CD4-positive, alpha-beta T cell treated with Interleukin-12 subunit alpha and Interleukin-12 subunit beta, for 1 hour (primary cell): ENCODE measurements at regions not wholly inside any gene's neighbourhood (a gene's known extent, or its start where the extent isn't known, plus 50 kb on each side); places are given as distances from the start of the nearest gene placed in this dataset.

ENCODE experiments used
- DNase-seq: peaks from one replicate; pipeline ENCODE4 v3.0.0-alpha.2; 2020

DNA sequence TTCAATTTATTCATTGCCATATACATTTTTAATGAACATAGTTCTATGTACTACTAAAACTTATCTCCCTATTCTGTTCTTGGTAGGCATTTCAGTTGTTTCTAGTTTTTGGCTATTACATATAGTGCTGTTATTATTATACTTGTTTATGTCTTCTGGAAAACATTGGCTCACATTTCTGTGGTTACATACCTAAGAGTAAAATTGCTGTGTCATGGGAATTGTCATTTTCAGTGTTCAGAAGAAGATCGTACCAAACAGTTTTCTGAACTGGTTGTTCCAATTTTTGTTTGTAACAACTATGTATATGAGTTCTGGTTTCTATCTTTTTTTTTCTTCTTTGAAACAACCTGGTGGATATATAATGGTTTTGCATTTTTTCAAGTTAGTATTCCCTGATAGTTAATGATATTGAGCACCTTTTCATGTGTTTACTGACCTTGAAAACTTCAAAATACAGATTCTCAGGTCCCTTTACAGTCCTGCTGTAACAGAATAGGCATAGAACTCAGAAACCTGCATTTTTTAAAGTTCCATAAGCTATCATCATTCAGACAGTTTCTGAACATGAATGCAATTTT, 230.7 kb downstream of the JRKL start:
- no peak for DNase-seq

DNA sequence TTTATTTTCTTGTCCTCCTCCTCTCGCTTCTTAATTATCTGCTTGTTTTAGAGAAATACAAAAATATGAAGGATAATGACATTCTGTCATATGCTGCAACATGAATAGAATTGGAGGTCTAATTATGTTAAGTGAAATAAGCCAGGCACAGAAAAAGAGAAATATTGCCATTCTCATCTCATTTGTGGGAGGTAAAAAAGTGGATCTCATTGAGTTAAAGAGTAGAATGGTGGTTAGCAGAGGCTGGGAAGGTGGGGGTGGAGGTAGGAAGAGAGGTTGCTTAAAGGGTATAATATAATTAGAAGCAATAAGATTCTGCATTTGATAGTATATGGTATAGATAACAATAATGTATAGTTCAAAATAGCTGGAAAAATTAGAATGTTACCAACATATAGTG, 231.3 kb downstream of the JRKL start:
- DNase-seq = no peak

DNA sequence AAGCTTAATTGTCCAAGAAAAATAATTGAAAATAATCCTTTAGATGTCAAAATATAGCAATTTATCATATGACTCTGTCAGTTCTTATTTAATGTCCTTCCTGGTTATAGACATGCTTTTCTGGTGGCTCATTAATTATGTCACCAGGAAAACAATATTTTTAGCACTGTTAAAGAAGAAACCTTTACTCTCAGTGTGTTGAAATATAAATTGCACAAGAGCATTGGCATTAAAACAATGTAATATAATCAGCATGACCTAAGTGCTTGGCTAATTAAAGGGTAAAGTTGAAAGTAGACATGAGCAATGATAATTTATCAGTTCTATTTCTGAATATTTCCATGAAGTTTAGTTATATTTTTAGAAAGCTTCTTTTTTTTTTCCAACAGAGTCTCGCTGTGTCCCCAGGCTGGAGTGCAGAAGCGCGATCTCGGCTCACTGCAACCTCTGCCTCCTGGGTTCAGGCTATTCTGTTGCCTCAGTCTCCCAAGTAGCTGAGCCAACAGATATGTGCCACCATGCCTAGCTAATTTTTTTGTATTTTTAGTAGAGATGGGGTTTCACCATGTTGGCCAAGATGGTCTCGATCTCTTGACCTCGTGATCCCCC, 232.3 kb downstream of the JRKL start:
- DNase-seq = no peak

DNA sequence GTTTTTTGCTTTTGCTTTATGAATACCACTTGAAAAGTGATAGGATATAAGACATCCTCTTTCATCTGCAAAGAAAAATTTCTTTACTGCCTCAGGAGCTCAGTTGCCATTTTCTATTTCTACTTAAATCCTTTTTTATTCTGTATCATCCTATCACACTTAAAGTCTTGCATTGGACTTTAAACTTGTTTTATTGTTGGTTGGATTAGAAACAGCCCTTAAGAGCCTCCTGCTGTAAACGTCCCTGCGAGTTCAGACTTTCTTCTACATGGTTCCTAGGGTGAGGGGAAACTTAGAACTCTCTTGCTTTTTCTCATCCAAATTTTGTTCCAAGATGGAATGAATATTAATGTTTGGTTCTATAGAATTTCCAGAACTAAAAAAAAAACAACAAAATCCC, 234.3 kb downstream of the JRKL start:
- no peak for DNase-seq

DNA sequence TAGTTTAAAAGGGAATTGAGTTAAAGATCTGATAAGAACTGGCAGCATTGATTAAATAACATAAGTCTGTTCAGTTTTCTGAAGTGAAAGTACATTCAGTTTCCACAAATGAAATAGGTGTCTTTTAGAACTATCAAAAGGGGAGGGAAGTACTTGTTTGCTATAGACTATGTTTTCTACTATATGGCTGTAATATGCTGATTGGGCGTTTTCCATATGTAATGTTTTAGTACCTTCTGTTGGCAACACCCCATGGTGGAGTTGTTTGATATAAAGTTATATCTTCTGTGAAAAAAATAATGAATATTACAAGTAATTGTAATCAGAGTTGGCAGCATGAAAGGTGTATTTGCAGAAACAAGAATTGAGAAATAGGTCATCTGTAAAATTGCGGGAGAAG, 237.6 kb downstream of the JRKL start:
- DNase-seq = no peak

DNA sequence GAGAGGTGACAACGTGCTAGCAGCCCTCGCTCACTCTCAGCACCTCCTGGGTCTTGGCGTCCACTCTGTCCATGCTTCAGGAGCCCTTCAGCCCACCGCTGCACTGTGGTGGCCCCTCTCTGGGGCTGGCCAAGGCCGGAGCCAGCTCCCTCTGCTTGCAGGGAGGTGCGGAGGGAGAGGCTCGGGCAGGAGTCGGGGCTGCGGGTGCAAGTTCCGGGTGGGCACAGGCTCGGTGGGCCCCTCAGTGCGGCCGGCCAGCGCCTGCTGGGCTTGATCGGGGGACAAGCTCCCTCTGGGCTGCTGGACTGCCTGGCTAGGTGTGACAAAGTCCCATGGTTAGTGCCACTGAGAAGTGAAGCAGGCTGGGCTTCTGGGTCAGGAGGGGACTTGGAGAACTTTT, 245.8 kb downstream of the JRKL start:
- DNase-seq = no peak

DNA sequence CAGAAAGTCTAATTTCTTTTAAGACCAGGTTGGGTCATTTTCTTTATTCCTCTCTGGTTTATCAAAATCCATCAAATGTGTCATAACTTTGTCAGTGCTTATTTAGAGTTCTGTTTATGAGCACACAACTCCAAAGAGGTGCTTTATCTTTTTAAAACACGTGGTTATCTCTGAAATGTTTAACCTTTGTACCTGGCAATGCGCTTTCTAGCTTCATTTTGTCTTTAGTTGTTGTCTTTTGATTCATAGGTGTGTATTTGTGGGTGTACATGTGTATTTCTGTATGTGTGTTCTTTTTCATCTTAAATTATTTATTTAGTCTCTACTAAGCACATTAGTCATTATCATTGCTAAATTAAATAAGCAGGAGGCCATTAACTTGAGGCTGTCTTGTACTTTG, 251.4 kb downstream of the JRKL start:
- DNase-seq = no peak

DNA sequence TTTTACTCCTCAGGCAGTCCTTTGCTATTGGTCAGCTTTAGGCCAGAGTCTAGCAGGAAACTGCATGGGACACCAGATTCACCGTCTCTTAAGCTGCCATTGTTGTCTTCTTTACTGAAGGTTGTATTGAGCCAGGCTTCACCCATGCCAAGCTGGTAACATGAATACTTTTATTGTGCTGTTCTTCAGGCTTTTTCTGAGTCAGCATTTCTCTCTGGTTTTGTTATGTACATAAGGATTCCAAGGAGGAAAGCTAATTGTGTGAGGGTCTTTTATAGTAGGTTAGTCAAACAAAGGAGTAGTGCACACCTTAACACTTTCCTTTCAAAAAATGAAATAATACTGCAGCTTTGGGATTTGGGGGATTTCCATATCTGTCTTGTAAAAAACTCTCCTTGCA, 252.8 kb downstream of the JRKL start:
- no peak for DNase-seq

DNA sequence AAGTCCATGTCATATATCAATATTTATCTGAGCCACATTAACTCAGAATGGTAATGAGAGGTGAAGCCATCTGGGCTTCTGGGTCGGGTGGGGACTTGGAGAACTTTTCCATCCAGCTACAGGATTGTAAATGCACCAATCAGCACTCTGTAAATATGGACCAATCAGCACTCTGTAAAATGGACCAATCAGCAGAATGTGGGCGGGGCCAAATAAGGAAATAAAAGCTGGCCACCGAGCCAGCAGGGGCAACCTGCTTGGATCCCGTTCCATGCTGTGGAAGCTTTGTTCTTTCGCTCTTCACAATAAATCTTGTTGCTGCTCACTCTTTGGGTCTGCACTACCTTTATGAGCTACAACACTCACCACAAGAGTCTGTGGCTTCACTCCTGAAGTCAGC, 253.4 kb downstream of the JRKL start:
- no peak for DNase-seq

DNA sequence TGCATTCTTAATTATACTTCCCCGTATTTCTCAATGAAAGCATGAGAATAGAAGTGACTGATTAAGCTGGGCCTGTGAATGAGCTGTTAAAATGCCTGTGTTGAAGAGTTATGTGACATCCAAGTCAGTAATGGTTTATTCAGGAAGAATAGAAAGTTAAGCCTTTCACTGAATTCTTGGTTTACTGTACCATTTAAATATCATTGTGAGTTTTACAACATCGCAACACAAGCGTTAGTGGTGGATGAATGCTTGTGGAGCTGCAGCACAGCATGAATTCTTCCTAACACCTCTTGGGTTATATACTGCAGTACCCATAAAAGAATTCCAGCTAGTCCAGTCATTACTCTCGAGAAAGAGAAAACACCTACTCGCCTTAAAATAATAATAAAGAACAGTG, 257.8 kb downstream of the JRKL start:
- DNase-seq = no peak

DNA sequence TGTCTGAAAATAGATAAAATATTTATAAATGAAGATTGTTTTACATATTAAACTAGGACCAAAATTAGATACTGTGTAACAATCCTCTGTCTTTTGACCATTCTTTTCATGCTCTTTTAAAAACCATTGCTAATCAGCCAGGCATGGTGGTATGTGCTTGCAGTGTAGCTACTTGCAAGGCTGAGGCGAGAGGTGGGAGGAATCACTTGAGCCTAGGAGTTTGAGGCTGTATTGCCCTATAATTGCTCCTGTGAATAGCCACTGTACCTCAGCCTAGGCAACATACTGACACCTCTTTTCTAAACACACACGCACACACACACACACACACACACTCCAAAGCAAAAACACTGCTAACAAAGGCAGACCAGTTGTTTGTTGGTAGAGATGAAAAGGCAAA, 259.2 kb downstream of the JRKL start:
- DNase-seq = no peak

DNA sequence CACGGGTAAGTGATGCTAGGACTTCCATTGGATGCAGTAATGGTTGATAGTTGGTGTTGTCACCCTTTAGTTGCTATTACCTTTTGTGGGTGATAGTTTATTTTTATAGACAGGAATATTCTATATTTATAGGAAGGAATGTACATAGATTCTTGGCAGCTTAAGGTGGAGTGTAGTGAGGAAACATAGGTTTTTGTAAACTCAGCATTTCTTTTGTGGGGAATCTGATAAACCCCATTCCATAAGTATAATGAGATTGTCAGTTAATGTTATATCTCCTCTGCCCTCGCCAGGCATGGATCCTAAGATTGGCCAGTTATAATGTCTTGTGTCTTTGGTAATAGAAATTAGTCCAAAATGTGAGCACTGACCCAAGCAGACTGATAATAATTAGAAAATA, 262.7 kb downstream of the JRKL start:
- DNase-seq = no peak

DNA sequence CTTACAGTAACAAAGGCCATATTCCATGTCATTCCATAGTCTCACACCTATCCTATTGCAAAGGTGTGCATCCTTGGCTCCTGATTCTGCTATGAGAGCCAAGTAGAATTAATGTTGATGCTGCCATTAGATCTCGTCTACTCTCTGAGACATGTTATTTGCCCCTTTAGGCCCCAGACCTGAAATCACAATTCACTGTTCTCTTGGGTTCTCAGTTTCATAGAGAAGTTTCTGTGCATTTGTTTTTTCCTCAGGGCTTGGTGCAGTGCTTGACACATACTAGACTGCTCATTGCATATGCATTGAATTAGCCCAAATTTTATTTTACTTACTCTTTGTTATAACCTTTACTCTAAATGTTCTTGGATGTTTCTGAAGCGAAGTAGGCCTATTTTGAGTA, 265.7 kb downstream of the JRKL start:
- DNase-seq = no peak

DNA sequence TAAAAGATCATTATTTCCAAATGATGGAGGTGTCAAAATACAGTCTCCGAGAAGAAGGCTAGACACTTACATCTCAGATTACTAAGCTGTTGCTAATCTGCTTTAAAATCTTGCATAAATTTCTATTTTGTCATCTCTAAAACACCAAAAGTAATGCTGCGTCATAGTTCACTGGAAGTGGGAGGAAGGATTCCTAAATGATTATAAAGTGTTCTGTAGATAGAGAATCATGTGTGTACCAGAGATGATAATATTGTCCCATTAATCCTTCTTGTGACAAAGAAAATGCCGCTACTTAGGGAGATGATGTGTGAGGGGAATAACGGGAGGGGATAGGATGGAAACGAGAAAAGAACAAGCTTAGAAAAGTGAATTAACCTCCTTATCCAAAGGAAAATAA, 268.6 kb downstream of the JRKL start:
- DNase-seq = no peak

DNA sequence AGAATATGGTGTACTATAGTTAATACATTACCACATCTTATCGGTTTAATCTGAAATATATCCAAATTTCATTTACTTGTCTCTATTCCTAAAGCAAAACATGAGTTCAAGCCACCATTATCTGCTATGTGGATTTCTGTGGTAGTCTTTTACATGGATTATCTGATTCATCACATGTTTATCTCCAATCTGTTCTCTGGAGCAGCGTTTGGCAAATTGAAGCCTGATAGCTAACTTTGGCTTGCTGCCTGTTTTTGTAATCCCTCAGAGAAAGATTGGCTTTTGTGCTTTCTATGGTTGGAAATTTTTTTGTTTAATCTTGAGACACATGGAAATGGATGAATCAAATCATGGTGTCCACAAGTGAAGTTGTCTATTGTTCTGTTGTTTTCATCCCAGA, 274.3 kb downstream of the JRKL start:
- DNase-seq = no peak

DNA sequence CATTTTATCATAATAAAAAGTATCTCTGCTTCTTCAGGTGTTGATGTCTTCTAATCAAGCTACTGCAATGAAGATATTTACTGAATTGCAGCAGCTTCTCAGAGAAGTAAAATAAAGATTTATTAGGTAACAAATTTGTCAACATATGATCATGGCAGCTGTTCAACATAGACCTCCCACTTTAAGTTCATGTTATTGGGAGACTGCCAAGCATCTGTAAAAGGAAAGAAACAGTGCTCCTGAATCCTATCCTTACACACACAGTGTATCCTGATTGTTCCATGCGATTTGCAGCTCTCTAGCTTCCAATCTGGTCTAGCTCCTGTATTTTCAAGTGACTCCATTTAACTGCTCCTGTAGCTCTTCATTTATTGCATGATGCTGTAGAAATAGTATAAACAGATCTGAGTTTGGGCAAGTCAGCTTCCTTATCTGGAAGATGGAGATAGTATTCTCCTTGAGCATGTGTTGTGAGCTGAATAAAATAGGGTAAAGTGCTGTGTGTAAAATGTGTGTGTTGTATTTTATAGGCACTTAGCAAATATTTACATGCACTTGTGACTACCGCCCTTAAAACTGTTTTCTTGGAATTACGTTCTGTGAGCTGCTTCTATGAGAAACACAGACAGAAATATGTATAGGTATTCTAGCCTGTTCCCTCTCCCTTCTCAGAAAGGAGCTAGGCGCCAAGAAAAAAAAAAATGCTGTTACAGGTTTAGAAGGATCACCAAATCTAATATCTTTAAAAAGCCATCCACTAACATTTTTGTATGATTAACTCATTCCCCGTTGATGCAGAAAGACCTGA, 290.6 kb downstream of the JRKL start:
- no peak for DNase-seq

DNA sequence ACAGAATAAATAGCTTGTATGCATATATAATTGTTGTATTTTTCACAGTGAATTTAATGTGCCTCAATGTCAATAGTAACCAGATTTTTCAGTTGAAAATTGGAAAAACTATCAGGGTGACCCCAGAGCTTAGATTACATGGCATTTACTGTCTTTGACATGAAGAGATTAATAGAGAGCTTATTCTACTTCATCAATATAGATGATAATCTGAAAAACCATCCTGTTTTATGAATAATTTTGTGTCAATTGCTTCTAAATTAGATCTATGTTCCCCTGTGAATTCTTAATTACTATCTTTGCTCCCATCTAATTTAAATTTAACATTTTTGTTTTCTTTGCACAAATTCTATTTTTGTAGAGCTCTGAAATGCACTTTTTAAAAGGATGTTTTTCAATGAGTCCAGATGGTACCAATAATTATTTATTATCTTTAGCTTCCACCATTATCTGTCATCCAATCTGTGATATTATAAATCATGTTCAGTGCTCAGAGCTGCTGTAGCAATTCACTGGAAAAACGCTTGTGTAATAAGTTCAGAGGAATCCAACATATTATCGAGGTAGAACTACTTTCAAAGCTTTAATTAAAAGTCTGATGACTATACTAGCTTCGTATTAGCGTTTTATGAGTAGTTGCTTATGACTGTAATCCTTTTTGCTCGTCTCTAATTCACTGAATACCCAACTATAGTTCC, 291.4 kb downstream of the JRKL start:
- DNase-seq = no peak

DNA sequence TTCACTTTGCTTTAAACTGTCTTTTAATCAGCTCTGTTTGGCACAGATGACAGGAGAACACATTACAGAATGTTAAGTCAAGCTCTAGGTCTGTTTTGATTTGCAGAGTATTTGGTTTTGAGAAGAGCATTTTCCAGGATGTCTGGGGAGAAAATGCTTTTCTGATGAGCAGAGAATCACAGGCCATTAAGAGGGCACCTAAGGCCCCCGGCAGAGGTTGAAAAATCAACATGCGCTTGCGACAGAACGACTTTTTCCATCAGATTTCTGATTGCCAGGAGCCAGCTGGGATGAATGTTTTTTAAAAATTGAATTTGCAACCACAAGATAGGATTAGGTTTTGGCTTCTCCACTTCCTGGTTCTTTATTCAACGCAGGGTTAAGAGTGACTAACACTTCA, 304.5 kb downstream of the JRKL start:
- no peak for DNase-seq

DNA sequence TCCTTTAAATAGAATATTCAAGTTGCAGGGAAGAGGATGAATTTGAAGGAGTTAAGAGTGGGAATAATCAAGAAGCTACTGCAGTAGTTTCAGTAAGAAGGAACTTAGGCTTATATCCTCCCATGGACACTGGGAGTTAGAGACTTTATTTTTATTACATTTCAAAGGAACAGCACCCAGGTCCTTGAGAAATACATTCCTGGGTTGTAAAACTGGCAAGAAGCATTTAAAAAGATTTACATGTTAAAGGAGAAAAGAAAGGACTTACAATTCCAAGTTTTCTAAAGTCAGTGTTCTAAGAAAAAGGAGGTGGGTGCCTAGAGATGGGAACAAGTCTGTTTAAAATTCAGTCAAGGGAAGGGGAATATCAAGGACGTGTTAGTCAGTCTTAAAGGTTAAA, 306.9 kb downstream of the JRKL start:
- DNase-seq = no peak

DNA sequence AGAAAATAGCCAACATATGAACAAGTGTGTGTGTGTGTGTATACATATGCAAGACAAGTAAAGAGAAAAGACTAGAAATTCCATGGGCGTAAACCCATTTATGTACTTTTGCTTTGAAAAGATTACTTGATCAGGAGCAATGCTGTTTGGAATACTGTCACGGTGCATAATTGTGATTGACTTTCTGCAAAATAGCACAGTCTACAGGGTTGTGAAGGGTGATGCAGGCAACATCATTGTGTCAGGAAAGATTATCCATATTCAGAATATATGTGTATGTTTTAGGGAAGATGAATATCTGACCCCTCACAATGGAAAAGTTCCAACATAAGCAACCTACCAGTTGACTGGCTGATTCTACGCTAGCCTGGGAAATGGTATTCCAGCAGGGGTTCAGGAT, 307.7 kb downstream of the JRKL start:
- no peak for DNase-seq

DNA sequence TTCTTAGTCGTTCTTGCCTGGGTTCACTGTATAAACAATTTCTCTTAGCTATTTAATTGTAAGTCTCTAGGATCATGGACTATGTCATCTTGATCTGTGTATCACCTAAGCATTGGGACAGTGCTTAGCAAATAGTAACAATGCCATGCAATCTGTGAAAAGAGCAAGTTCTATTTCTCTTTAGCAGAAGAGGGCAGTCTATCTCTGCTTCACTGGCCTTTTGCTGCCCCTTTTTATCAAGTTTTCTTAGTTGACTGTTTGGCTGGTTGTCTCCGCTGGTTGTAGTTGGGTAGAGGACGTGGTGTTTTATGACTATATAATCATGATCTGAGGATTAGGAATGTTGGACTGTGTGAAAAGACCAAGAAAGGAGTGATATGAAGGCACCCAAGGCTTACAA, 315.0 kb downstream of the JRKL start:
- no peak for DNase-seq

DNA sequence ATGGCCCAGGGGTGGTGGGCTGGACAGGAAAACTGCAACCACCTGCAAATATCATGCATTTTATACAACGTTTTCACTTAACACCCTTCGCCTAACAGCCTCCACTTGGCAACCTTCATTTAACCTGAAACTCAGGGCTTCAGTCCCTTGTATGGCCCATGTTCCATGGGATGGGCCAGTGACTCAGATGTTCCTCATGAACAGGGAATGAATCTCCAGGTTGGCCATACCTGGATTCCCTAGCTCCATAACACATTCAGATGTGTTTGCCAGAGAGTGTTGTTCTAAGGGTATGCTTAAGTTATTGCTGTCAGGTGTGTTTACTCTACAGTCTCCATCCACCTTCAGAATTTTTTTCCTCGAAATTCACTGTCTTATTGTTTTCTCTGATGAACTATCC, 316.9 kb downstream of the JRKL start:
- no peak for DNase-seq

DNA sequence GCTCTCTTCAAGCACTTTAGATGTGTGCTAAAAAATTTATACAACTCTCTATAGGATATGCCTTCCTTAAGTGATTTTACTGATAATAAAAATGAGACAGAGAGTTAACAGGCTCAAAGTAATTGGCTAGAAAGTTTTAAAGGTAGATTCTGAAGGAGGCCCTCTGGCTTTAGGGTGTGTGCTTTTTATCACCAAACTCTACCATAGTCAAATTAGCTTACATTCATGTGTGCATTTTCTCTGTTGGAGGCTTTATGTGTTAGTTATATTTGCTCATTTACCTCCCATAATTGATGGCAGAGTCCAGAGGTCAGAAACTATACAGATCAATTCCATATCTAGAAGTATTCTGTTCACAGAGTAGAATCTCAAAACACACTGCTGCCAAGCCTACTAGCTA, 317.5 kb downstream of the JRKL start:
- no peak for DNase-seq

DNA sequence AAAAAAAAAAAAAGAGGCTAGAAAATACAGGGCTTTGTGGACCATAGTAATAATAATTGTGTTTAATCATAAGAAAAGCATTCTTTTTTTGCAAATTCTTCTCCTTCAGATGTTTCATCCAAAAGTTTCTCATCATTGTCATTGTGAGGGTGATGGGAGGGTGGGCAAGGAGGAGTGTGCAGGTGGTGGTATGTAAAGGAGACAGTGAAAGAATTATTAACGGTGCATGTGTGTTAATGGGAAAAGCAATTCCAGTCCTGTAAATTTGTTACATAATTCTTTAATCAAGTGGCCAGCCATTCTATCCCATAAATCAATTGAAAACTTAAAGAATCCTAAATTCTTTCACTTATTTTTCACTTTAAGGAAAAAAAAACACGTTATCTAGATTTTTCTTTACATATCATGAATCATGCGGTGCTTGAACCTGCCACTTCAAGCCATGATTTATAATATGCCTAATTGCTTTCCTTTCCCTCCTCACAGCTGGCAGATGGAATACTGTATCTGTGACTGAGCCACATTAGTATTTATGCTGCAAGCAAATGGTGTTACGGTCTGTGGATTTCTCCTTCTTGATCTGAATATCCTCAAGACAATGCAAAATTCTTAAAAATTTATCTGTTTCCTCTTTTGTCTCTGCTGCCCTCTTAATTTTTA, 318.5 kb downstream of the JRKL start:
- DNase-seq = no peak
